ENCODE measurements at regions not wholly inside any gene's neighbourhood (a gene's known extent, or its start where the extent isn't known, plus 50 kb on each side); places are given as distances from the start of the nearest gene placed in this dataset.

DNA sequence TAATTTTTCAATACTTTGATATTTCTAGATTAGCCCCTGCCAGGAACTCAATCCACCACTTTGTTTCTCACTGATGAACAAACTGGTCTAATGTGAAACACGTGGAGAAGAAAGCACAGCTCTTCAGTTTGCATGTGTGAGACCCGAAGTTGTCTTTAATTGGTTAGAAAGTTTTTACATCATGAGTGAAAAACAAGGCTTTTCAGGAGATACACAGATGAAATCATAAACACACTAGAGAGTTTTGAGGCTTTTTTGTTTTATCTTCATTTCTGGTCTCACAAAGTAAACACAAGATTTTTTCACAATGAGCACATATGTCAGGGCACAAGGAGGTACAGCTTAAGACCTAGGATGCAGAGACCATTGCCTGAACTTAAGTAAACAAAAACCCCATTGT, 84.5 kb upstream of the MOCS2 start:
- Histone ChIP-seq H3K79me2 (ENCODE audit: insufficient read depth, low read length) (no peaks in the 10 kb centered on the region), H3K36me3 (replicated peaks in 1 of 2; ENCODE audit: control insufficient read depth in 1 of 2, insufficient read depth in 2 of 2, low read length in 2 of 2) (no peaks in the 10 kb centered on the region), H3K9me3 (replicated peaks in 1 of 2; ENCODE audit: control insufficient read depth in 1 of 2, insufficient read depth in 1 of 2, low read length in 2 of 2) (peaks cover 4 to 12% of the 10 kb centered on the region in 2 donors), H3K4me3 (replicated peaks in 1 of 3; ENCODE audit: low read depth in 2 of 3, low read length in 3 of 3) (no peak overlapping the region), H4K20me1 (ENCODE audit: insufficient read depth, low read length) (no peaks in the 10 kb centered on the region), H2AFZ (ENCODE audit: insufficient read depth, low read depth, low read length, poor library complexity, severe bottlenecking) (no peak overlapping the region), H3K4me2 (replicated peaks; ENCODE audit: extremely low read depth, low read length, poor library complexity, severe bottlenecking) (no peak overlapping the region), H3K27ac (ENCODE audit: low read depth in 1 of 2, low read length in 2 of 2) (no peak overlapping the region), H3K4me1 (ENCODE audit: control insufficient read depth in 1 of 2, insufficient read depth in 2 of 2, low read length in 2 of 2) (no peaks in the 10 kb centered on the region), H3K9ac (ENCODE audit: insufficient read depth, low read length, poor library complexity, severe bottlenecking) (no peak overlapping the region), H3K27me3 (ENCODE audit: control insufficient read depth in 2 of 2, insufficient read depth in 2 of 2, low read length in 2 of 2) (no peaks in the 10 kb centered on the region)
- peaks cover 5 to 18% (median 11%) of the 10 kb centered on the region in 7 donors for H3K9me3 Mint-ChIP-seq
- H3K4me1 Mint-ChIP-seq: no peaks in the 10 kb centered on the region
- H3K4me3 Mint-ChIP-seq: no peak overlapping the region
- WGBS (ENCODE audit: insufficient coverage): 80% methylated on average over 2 of the region's 2 CpGs
- intact Hi-C loops (cut with micrococcal nuclease): no loop called here
- H3K36me3 Mint-ChIP-seq: no peaks in the 10 kb centered on the region
- H3K27ac Mint-ChIP-seq: no peak overlapping the region
- peaks cover 0 to 2% (median 2%) of the 10 kb centered on the region in 3 donors for H3K27me3 Mint-ChIP-seq (ENCODE audit: low read depth in 3 of 3)
- TF ChIP-seq CTCF (IDR thresholded peaks at IDR 0.05): no peak
- DNase-seq: no peak

- Histone ChIP-seq H3K4me1 (ENCODE audit: control insufficient read depth in 1 of 2, insufficient read depth in 2 of 2, low read length in 2 of 2) (no peaks in the 10 kb centered on the region), H3K79me2 (ENCODE audit: insufficient read depth, low read length) (no peaks in the 10 kb centered on the region), H4K20me1 (ENCODE audit: insufficient read depth, low read length) (no peaks in the 10 kb centered on the region), H3K36me3 (replicated peaks in 1 of 2; ENCODE audit: control insufficient read depth in 1 of 2, insufficient read depth in 2 of 2, low read length in 2 of 2) (no peaks in the 10 kb centered on the region), H2AFZ (ENCODE audit: insufficient read depth, low read depth, low read length, poor library complexity, severe bottlenecking) (no peak overlapping the region), H3K27ac (ENCODE audit: low read depth in 1 of 2, low read length in 2 of 2) (no peak overlapping the region), H3K4me3 (replicated peaks in 1 of 3; ENCODE audit: low read depth in 2 of 3, low read length in 3 of 3) (no peak overlapping the region), H3K9me3 (replicated peaks in 1 of 2; ENCODE audit: control insufficient read depth in 1 of 2, insufficient read depth in 1 of 2, low read length in 2 of 2) (peaks cover 4 to 23% of the 10 kb centered on the region in 2 donors), H3K9ac (ENCODE audit: insufficient read depth, low read length, poor library complexity, severe bottlenecking) (no peak overlapping the region), H3K27me3 (ENCODE audit: control insufficient read depth in 2 of 2, insufficient read depth in 2 of 2, low read length in 2 of 2) (no peaks in the 10 kb centered on the region), H3K4me2 (replicated peaks; ENCODE audit: extremely low read depth, low read length, poor library complexity, severe bottlenecking) (no peak overlapping the region)
- intact Hi-C loops (cut with micrococcal nuclease): no loop called here
- DNase-seq: no peak
- Mint-ChIP-seq H3K9me3 (peaks cover 0 to 5% (median 1%) of the 10 kb centered on the region in 7 donors), H3K36me3 (no peaks in the 10 kb centered on the region), H3K4me1 (no peaks in the 10 kb centered on the region), H3K27me3 (ENCODE audit: low read depth in 3 of 3) (peaks cover 0 to 3% (median 0%) of the 10 kb centered on the region in 3 donors), H3K27ac (no peak overlapping the region), H3K4me3 (no peak overlapping the region)
- TF ChIP-seq CTCF (IDR thresholded peaks at IDR 0.05): no peak
Measured at GRCh38 chr5:53199882-53200281, 90.3 kb upstream of the MOCS2 start.

All from CD14-positive monocyte (primary cell).